H1 (cell line): ENCODE measurements at regions not wholly inside any gene's neighbourhood (a gene's known extent, or its start where the extent isn't known, plus 50 kb on each side); places are given as distances from the start of the nearest gene placed in this dataset.

Experiments
- CEBPB ChIP-seq: IDR thresholded peaks from 2 replicates; pipeline ENCODE4 v1.6.1; 2012; ENCODE audit warnings: low read depth, low read length
- CHD1 ChIP-seq: IDR thresholded peaks from 2 replicates; pipeline ENCODE4 v1.6.1; 2012; ENCODE audit warnings: low read depth, low read length, improper control_type of control experiment
- EP300 ChIP-seq, 2 experiments: IDR thresholded peaks; 1 replicate in 1 of 2; 2 replicates in 1 of 2; pipeline ENCODE4 v1.6.1; 2011 to 2012; ENCODE audit warnings: low read depth in 2 of 2, low read length in 2 of 2, mild to moderate bottlenecking in 2 of 2, borderline replicate concordance in 1 of 2, inconsistent platforms in 1 of 2, moderate library complexity in 1 of 2
- GABPA ChIP-seq: IDR thresholded peaks from 2 replicates; pipeline ENCODE4 v1.6.1; 2011; ENCODE audit warnings: mild to moderate bottlenecking, low read length, moderate library complexity, borderline replicate concordance; ENCODE audit not compliant: insufficient read depth
- HDAC6 ChIP-seq: IDR thresholded peaks from one replicate; pipeline ENCODE4 v1.7.1; 2012; ENCODE audit warnings: low read depth, mild to moderate bottlenecking, inconsistent platforms, low read length, moderate library complexity
- JUND ChIP-seq: IDR thresholded peaks from 2 replicates; pipeline ENCODE4 v1.6.1; 2011; ENCODE audit warnings: mild to moderate bottlenecking, improper control_type of control experiment, low read length
- KDM1A ChIP-seq: fragments of 200-600, 300-600 bp; sonication (generic); IDR thresholded peaks from 2 replicates; pipeline ENCODE4 v1.7.1; 2016; ENCODE audit warnings: mild to moderate bottlenecking, low read length, borderline replicate concordance
- KDM4A ChIP-seq: IDR thresholded peaks from one replicate; pipeline ENCODE4 v1.7.1; 2012; ENCODE audit warnings: low read depth, mild to moderate bottlenecking, moderate library complexity, low read length, inconsistent platforms; ENCODE audit not compliant: severe bottlenecking
- KDM5A ChIP-seq: fragments of 200-600 bp; IDR thresholded peaks from 2 replicates; pipeline ENCODE4 v1.7.1; 2012; ENCODE audit warnings: mild to moderate bottlenecking, low read length, inconsistent platforms, mixed read lengths
- MAFK ChIP-seq: IDR thresholded peaks from 2 replicates; pipeline ENCODE4 v1.6.1; 2012; ENCODE audit warnings: low read depth, mild to moderate bottlenecking, improper control_type of control experiment, low read length
- POLR2A ChIP-seq, 2 experiments: IDR thresholded peaks; 1 replicate in 1 of 2; 2 replicates in 1 of 2; pipeline ENCODE4 v1.6.1; 2011; ENCODE audit warnings: low read depth in 2 of 2, low read length in 2 of 2, mild to moderate bottlenecking in 2 of 2; ENCODE audit errors: control extremely low read depth in 1 of 2
- POLR2AphosphoS5 ChIP-seq: IDR thresholded peaks from 2 replicates; pipeline ENCODE4 v1.6.1; 2011; ENCODE audit warnings: low read depth, low read length
- RNF2 ChIP-seq: fragments of 200-900, 300-1000 bp; sonication (generic); IDR thresholded peaks from 2 replicates; pipeline ENCODE4 v1.7.1; 2016; ENCODE audit warnings: borderline replicate concordance, low read depth, mild to moderate bottlenecking, antibody characterized with exemption, low read length; ENCODE audit not compliant: poor library complexity, severe bottlenecking; ENCODE audit errors: missing control alignments
- RXRA ChIP-seq: IDR thresholded peaks from 2 replicates; pipeline ENCODE4 v1.6.1; 2011; ENCODE audit warnings: low read depth, mild to moderate bottlenecking, low read length, moderate library complexity; ENCODE audit not compliant: insufficient read depth
- SAP30 ChIP-seq: fragments of 300-600 bp; sonication (generic); IDR thresholded peaks from 2 replicates; pipeline ENCODE4 v1.7.1; 2012; ENCODE audit warnings: low read length, moderate library complexity, mild to moderate bottlenecking, inconsistent platforms; ENCODE audit not compliant: insufficient read depth, insufficient replicate concordance
- SIX5 ChIP-seq: IDR thresholded peaks from 2 replicates; pipeline ENCODE4 v1.6.1; 2011; ENCODE audit warnings: mild to moderate bottlenecking, low read depth, low read length
- SP4 ChIP-seq: IDR thresholded peaks from 2 replicates; pipeline ENCODE4 v1.6.1; 2012; ENCODE audit warnings: low read length, inconsistent platforms
- SRF ChIP-seq: IDR thresholded peaks from 2 replicates; pipeline ENCODE4 v1.6.1; 2011; ENCODE audit warnings: mild to moderate bottlenecking, low read depth, low read length, moderate library complexity
- TAF7 ChIP-seq: optimal IDR thresholded peaks from 2 replicates; pipeline ENCODE3; 2011; ENCODE audit warnings: low read depth, mild to moderate bottlenecking, inconsistent platforms, low read length, moderate library complexity, borderline replicate concordance
- TEAD4 ChIP-seq: IDR thresholded peaks from 2 replicates; pipeline ENCODE4 v1.6.1; 2012; ENCODE audit warnings: low read depth, low read length, inconsistent platforms, mixed read lengths
- TF ChIP-seq, protein P1 (sequence below): IDR thresholded peaks from 2 replicates; pipeline ENCODE4 v1.6.1; 2012; ENCODE audit warnings: low read length, inconsistent platforms
- TF ChIP-seq, protein P2 (sequence below): IDR thresholded peaks from 2 replicates; pipeline ENCODE4 v1.6.1; 2011; ENCODE audit warnings: low read length, improper control_type of control experiment

DNA sequence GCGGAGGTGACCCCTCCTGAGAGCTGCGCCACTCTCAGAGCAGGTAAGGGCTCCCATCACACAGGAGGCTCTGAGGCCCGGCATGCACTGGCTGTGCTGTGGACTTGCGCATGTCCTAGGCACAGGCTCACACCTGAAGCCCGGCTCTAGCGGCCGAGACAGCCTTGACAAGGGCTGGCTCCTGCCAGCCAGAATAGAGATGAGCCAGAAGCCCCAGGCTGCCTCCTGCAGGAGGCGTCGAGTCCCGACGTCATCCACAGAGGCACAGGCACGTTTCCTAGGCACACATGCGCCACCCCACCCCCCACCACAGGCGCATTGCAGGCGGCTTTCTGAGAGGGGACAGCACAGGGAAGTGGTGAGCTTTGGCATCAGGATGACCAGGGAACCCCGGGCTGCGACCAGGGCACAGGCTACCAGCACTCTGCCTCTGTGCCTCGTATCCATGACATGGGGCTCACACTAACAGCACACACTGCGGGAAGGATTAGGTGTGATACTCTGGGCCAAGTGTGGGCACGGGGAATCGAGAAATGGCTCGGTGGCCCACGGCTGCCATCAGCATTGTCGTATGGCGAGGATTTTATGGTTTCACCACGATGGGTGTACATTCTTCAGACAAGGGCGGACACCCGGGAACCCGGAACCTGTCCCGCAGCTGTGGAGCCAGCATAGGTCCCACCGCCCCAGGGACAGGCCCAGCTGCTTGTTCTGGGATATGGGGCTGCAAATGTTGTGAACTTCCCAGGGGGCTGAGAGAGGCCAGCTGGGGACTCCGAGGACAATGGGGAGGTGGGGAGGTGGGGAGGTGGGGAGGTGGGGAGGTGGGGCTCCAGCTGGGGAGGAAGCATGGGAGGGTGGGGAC is 90.7 kb upstream of the ADRA2C start (continued):
- TF ChIP-seq, protein P1, sequence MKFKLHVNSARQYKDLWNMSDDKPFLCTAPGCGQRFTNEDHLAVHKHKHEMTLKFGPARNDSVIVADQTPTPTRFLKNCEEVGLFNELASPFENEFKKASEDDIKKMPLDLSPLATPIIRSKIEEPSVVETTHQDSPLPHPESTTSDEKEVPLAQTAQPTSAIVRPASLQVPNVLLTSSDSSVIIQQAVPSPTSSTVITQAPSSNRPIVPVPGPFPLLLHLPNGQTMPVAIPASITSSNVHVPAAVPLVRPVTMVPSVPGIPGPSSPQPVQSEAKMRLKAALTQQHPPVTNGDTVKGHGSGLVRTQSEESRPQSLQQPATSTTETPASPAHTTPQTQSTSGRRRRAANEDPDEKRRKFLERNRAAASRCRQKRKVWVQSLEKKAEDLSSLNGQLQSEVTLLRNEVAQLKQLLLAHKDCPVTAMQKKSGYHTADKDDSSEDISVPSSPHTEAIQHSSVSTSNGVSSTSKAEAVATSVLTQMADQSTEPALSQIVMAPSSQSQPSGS, result no peak
- TF ChIP-seq SIX5 (no peak), SRF (no peak), MAFK (no peak), KDM5A (no peak), SP4 (no peak), JUND (no peak), CEBPB (no peak), EP300 (IDR thresholded peaks at IDR 0.05; ENCODE audit: borderline replicate concordance in 1 of 2, low read depth in 2 of 2, low read length in 2 of 2) (no peak), RXRA (no peak), SAP30 (no peak), CHD1 (no peak), RNF2 (no peak), TEAD4 (no peak), TAF7 (no peak), POLR2A (IDR thresholded peaks at IDR 0.05; ENCODE audit: control extremely low read depth in 1 of 2, low read depth in 2 of 2, low read length in 2 of 2) (no peak), KDM1A (no peak), KDM4A (no peak), POLR2AphosphoS5 (no peak), HDAC6 (no peak), GABPA (0 out of 2 replicates have a peak, but pooled peaks have one; percentile 22)
- TF ChIP-seq, protein P2, sequence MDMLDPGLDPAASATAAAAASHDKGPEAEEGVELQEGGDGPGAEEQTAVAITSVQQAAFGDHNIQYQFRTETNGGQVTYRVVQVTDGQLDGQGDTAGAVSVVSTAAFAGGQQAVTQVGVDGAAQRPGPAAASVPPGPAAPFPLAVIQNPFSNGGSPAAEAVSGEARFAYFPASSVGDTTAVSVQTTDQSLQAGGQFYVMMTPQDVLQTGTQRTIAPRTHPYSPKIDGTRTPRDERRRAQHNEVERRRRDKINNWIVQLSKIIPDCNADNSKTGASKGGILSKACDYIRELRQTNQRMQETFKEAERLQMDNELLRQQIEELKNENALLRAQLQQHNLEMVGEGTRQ, result no peak
